ENCODE measurements at regions not wholly inside any gene's neighbourhood (a gene's known extent, or its start where the extent isn't known, plus 50 kb on each side); places are given as distances from the start of the nearest gene placed in this dataset.

DNA sequence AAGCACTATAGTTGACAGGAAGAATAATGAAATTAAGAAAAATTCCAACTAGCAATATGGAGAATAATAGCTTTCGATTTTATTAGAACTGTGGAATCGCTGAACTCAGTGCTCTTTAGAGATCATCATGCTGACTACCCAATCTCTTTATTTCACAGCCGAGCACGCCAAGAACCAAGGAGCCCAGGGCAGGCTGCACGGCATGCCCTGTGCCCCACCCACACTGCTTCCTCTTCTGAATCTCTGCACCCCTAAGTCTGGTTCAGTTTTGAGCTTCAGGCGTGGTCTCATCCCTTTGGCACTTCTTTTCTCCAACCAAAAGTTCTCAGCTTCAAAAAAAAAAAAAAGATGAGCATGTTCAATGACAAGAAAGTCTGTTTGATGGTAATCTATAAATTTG is 92.4 kb upstream of the ZNF800 start:
- Mint-ChIP-seq H3K27me3 (peaks cover 22% of the 10 kb centered on the region), H3K4me3 (no peak overlapping the region)

DNA sequence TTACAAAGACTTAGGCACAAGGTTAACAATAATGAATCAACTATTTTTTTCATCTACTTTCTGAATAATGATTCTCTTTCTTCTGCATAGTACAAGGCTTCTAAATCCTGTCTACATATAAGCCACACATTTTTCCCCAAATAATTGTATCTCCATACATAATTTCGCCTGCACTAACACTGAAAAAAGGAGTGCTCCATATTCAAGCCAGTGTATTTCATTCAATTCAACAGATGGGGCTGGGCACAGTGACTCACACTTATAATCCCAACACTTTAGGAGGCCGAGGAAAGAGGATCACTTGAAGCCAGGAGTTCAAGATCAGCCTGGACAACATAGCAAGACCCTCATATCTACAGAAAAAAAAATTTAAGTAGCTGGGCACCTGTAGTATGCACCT is 86.0 kb upstream of the ZNF800 start:
- ChIA-PET CTCF (interaction anchor here (0.6 to 1.8 kb wide), 2 partner anchors 12 to 27 kb away, joined by 3 to 4 read pairs; no protein-coding TSS in a partner anchor), POLR2A (no interaction called here)
- no peak for TF ChIP-seq EZH2 (IDR thresholded peaks at IDR 0.05; ENCODE audit: borderline replicate concordance, insufficient read depth, low read depth, low read length, poor library complexity, severe bottlenecking)
- TF ChIP-seq, protein P1, sequence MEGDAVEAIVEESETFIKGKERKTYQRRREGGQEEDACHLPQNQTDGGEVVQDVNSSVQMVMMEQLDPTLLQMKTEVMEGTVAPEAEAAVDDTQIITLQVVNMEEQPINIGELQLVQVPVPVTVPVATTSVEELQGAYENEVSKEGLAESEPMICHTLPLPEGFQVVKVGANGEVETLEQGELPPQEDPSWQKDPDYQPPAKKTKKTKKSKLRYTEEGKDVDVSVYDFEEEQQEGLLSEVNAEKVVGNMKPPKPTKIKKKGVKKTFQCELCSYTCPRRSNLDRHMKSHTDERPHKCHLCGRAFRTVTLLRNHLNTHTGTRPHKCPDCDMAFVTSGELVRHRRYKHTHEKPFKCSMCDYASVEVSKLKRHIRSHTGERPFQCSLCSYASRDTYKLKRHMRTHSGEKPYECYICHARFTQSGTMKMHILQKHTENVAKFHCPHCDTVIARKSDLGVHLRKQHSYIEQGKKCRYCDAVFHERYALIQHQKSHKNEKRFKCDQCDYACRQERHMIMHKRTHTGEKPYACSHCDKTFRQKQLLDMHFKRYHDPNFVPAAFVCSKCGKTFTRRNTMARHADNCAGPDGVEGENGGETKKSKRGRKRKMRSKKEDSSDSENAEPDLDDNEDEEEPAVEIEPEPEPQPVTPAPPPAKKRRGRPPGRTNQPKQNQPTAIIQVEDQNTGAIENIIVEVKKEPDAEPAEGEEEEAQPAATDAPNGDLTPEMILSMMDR (IDR thresholded peaks at IDR 0.05): no peak
- Histone ChIP-seq H3K79me2 (ENCODE audit: control insufficient read depth, insufficient read depth, low read length) (no peaks in the 10 kb centered on the region), H3K4me2 (replicated peaks; ENCODE audit: low read depth, low read length, poor library complexity, severe bottlenecking) (no peak overlapping the region), H3K4me3 (ENCODE audit: control extremely low read depth in 1 of 5, extremely low read depth in 1 of 5, insufficient read depth in 1 of 5, low read depth in 2 of 5, low read length in 4 of 5) (no peak overlapping the region), H4K20me1 (ENCODE audit: control insufficient read depth, insufficient read depth, low read length, poor library complexity, severe bottlenecking) (no peaks in the 10 kb centered on the region), H2AFZ (ENCODE audit: insufficient read depth, low read depth, low read length, poor library complexity, severe bottlenecking) (no peak overlapping the region), H3K27me3 (replicated peaks in 1 of 4; ENCODE audit: control extremely low read depth in 1 of 4, control insufficient read depth in 3 of 4, insufficient read depth in 4 of 4, low read length in 3 of 4) (peaks cover 0 to 5% (median 2%) of the 10 kb centered on the region in 4 experiments), H3K4me1 (ENCODE audit: control insufficient read depth in 2 of 2, insufficient read depth in 2 of 2, low read length in 2 of 2) (no peaks in the 10 kb centered on the region), H3K36me3 (replicated peaks in 1 of 2; ENCODE audit: control extremely low read depth in 1 of 2, control insufficient read depth in 1 of 2, extremely low read depth in 1 of 2, insufficient read depth in 2 of 2, low read length in 1 of 2) (no peaks in the 10 kb centered on the region), H3K27ac (ENCODE audit: low read length in 2 of 2) (no peak overlapping the region), H3K9me3 (ENCODE audit: control extremely low read depth in 1 of 3, control insufficient read depth in 2 of 3, insufficient read depth in 1 of 3, low read length in 2 of 3) (no peaks in the 10 kb centered on the region), H3K9ac (ENCODE audit: low read length) (no peak overlapping the region)
- 70% methylated on average over 1 of the region's 2 CpGs for WGBS (ENCODE audit: insufficient coverage)
- Mint-ChIP-seq H3K27ac (no peak overlapping the region), H3K27me3 (peaks cover 44% of the 10 kb centered on the region), H3K4me1 (no peaks in the 10 kb centered on the region), H3K4me3 (no peak overlapping the region), H3K9me3 (ENCODE audit: insufficient read depth) (no peaks in the 10 kb centered on the region)
- ATAC-seq (ENCODE audit: low read depth): no peak
- intact Hi-C loops (cut with micrococcal nuclease): no loop called here
- no peak for DNase-seq

More for the DNA sequence above, 92.4 kb upstream of the ZNF800 start:
- WGBS (ENCODE audit: insufficient coverage): 89% methylated on average over 5 of the region's 6 CpGs
- Histone ChIP-seq H3K27ac (ENCODE audit: low read length in 2 of 2) (no peak overlapping the region), H3K36me3 (replicated peaks in 1 of 2; ENCODE audit: control extremely low read depth in 1 of 2, control insufficient read depth in 1 of 2, extremely low read depth in 1 of 2, insufficient read depth in 2 of 2, low read length in 1 of 2) (no peaks in the 10 kb centered on the region), H4K20me1 (ENCODE audit: control insufficient read depth, insufficient read depth, low read length, poor library complexity, severe bottlenecking) (no peaks in the 10 kb centered on the region), H3K79me2 (ENCODE audit: control insufficient read depth, insufficient read depth, low read length) (no peaks in the 10 kb centered on the region), H3K9ac (ENCODE audit: low read length) (no peak overlapping the region), H3K4me2 (replicated peaks; ENCODE audit: low read depth, low read length, poor library complexity, severe bottlenecking) (no peak overlapping the region), H3K4me3 (ENCODE audit: control extremely low read depth in 1 of 5, extremely low read depth in 1 of 5, insufficient read depth in 1 of 5, low read depth in 2 of 5, low read length in 4 of 5) (no peak overlapping the region), H2AFZ (ENCODE audit: insufficient read depth, low read depth, low read length, poor library complexity, severe bottlenecking) (no peak overlapping the region), H3K27me3 (replicated peaks in 1 of 4; ENCODE audit: control extremely low read depth in 1 of 4, control insufficient read depth in 3 of 4, insufficient read depth in 4 of 4, low read length in 3 of 4) (peaks cover 0 to 3% (median 0%) of the 10 kb centered on the region in 4 experiments), H3K9me3 (ENCODE audit: control extremely low read depth in 1 of 3, control insufficient read depth in 2 of 3, insufficient read depth in 1 of 3, low read length in 2 of 3) (peaks cover 0 to 4% (median 0%) of the 10 kb centered on the region in 3 donors), H3K4me1 (ENCODE audit: control insufficient read depth in 2 of 2, insufficient read depth in 2 of 2, low read length in 2 of 2) (no peaks in the 10 kb centered on the region)
- ATAC-seq (ENCODE audit: low read depth) (no peak), DNase-seq (no peak)
- intact Hi-C loops (cut with micrococcal nuclease): no loop called here
- Mint-ChIP-seq H3K4me1 (no peaks in the 10 kb centered on the region), H3K9me3 (ENCODE audit: insufficient read depth) (no peaks in the 10 kb centered on the region), H3K27ac (no peak overlapping the region)
- TF ChIP-seq EZH2 (IDR thresholded peaks at IDR 0.05; ENCODE audit: borderline replicate concordance, insufficient read depth, low read depth, low read length, poor library complexity, severe bottlenecking): no peak
- TF ChIP-seq, protein P1 (IDR thresholded peaks at IDR 0.05): no peak
- POLR2A ChIA-PET: no interaction called here
- CTCF ChIA-PET: interaction anchor here (1.1 kb wide), 1 partner anchor 11 kb away, joined by 4 read pairs; no protein-coding TSS in a partner anchor

Measured in B cell (primary cell).